Activated CD4-positive, alpha-beta T cell treated with anti-CD3 and anti-CD28 coated beads for 4 hours (primary cell): ENCODE measurements at regions not wholly inside any gene's neighbourhood (a gene's known extent, or its start where the extent isn't known, plus 50 kb on each side); places are given as distances from the start of the nearest gene placed in this dataset.

Source experiments
- DNase-seq, 2 donors: peaks; one replicate each; pipeline ENCODE4 v3.0.0-alpha.2; 2020

- no peak for DNase-seq
These were observed 211.9 kb upstream of the HS3ST1 start for GRCh38 chr4:11640584-11640983.

- DNase-seq = no peak
These were observed 207.9 kb upstream of the HS3ST1 start for GRCh38 chr4:11636551-11636950.

GRCh38 chr4:11636031-11636430, 207.3 kb upstream of the HS3ST1 start:
- DNase-seq = no peak

GRCh38 chr4:11635342-11635741, 206.6 kb upstream of the HS3ST1 start:
- no peak for DNase-seq

- no peak for DNase-seq
These were observed 205.6 kb upstream of the HS3ST1 start for GRCh38 chr4:11634283-11634682.

GRCh38 chr4:11633430-11633829, 204.7 kb upstream of the HS3ST1 start:
- no peak for DNase-seq

GRCh38 chr4:11632483-11632882, 203.8 kb upstream of the HS3ST1 start:
- DNase-seq = no peak

- no peak for DNase-seq
These were observed 203.3 kb upstream of the HS3ST1 start for GRCh38 chr4:11632025-11632424.

- DNase-seq = no peak
These were observed 202.7 kb upstream of the HS3ST1 start for GRCh38 chr4:11631416-11631815.

- DNase-seq = no peak
These were observed 199.5 kb upstream of the HS3ST1 start for GRCh38 chr4:11628093-11628725.

- DNase-seq = no peak
These were observed 197.4 kb upstream of the HS3ST1 start for GRCh38 chr4:11626066-11626465.

GRCh38 chr4:11625211-11625610, 196.5 kb upstream of the HS3ST1 start:
- no peak for DNase-seq

GRCh38 chr4:11624370-11624769, 195.7 kb upstream of the HS3ST1 start:
- no peak for DNase-seq

GRCh38 chr4:11623726-11624037, 195.0 kb upstream of the HS3ST1 start:
- DNase-seq = no peak

- DNase-seq = no peak
These were observed 194.4 kb upstream of the HS3ST1 start for GRCh38 chr4:11622961-11623725.

GRCh38 chr4:11620861-11621260, 192.2 kb upstream of the HS3ST1 start:
- no peak for DNase-seq

GRCh38 chr4:11618666-11619282, 190.1 kb upstream of the HS3ST1 start:
- no peak for DNase-seq

- no peak for DNase-seq
These were observed 188.2 kb upstream of the HS3ST1 start for GRCh38 chr4:11616856-11617255.

GRCh38 chr4:11615601-11616000, 186.9 kb upstream of the HS3ST1 start:
- DNase-seq = no peak

GRCh38 chr4:11614426-11614825, 185.7 kb upstream of the HS3ST1 start:
- DNase-seq = no peak

GRCh38 chr4:11611868-11612267, 183.2 kb upstream of the HS3ST1 start:
- DNase-seq = no peak

- no peak for DNase-seq
These were observed 181.1 kb upstream of the HS3ST1 start for GRCh38 chr4:11609751-11610150.

- no peak for DNase-seq
These were observed 180.3 kb upstream of the HS3ST1 start for GRCh38 chr4:11608992-11609391.

GRCh38 chr4:11606078-11606477, 177.4 kb upstream of the HS3ST1 start:
- DNase-seq = no peak

- no peak for DNase-seq
These were observed 176.9 kb upstream of the HS3ST1 start for GRCh38 chr4:11605597-11605996.
